Central memory CD4-positive, alpha-beta T cell (primary cell): ENCODE measurements at regions not wholly inside any gene's neighbourhood (a gene's known extent, or its start where the extent isn't known, plus 50 kb on each side); places are given as distances from the start of the nearest gene placed in this dataset.
"Not testable (repeated sequence)": the region's sequence is repeated elsewhere in the genome, so short reads cannot be mapped to it uniquely, and the experiment has no call there.

Experiments
- DNase-seq: peaks from one replicate; pipeline ENCODE4 v3.0.0; 2022

DNA sequence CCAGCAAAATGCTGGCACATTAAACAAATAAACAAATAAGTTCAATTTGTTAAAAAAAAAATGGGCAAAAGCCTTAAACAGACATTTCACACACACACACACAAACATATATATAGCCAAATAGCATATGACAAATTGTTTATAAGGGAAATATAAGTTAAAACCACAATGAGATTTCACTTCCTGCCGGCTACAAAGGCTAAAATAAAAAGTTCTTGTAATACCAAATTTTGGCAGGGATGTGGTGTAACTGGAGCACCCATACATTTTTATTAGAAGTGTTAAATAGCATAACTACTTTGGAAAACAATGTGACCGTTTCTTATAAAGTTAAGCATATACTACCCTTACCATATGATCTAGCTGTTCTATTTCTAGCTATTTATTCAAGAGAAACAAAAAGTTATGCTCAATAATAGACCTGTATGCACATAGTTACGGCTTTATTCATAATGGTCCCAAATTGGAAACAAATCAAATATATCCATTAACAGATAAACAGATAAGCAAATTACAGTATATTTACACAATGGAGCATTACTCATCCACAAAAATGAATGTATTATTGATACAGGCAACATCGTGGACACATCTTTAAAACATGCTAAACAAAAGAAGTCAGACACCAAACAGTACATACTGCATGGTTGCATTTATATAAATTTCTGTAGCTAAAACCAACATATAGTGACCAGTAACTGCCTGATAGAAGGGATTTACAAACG, 93.9 kb downstream of the EOMES start:
- no peak for DNase-seq

- DNase-seq, result no peak
Measured at GRCh38 chr3:27626596-27627118, 95.5 kb downstream of the EOMES start.

DNA sequence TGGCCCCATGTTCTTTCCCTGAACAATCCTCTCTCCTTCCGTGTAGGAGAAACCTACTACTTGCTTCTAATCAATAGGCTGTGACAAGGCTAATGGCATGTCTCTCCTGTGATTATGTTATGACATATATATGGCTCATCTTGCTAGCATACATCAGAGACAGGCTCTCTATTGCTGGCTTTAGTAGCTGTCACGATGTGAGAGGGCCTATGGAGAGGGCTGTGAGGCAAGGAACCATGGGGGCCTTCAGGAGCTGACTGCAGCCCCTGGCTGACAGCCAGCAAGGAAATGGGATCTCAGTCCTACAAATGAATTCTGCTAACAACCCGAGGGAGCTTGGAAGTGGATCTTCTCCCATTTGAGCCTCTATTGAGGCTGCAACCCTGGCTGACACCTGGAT, 96.3 kb downstream of the EOMES start:
- no peak for DNase-seq

DNA sequence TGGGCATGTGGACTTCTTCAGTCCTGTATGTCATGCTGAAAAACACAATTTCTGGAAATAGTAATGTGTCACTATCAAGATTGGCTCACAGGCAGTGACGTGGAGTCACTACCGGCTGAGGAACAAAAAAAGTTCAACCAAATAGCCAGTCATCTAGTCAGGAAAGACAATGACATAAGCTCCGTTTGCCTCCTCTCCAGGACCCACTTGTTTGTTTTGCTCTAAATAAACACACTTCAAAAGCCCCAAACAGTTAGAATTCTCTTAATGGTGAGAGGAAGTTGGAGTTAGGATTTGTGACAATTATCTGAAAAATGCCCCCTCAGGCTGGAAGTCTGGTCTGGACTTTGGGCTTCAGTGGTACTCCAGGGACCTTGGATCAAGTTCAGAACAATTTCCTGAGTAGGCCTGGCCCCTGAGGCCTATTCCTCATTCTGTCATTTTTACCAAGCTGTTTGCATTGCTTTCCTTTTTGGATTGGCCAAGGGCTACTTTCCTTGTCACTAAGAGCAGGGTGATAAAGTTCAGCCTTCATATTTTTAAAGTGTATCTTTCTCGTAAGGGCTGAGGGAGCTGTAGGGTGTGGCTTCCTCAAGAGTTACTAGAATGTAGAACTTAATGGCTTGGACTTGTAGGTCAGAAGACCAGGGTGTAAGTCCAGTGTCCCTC, 98.9 kb downstream of the EOMES start:
- no peak for DNase-seq

DNA sequence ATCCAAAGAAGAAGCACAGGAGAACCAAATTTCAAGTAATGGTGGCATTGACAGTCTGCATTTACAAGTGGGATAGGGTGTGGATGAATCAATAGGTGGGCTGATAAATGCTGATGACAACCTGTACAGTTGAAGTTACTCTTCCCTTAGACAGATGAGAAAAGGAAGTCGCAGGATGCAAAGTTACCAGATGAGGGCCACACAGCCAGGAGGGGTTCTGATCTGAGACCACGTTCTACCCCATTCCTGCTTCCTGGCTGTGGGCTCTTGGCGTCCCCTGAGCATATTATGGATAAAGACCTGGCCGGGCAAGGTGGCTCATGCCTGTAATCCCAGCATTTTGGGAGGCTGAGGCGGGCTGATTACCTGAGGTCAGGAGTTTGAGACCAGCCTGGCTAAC, 104.6 kb downstream of the EOMES start:
- no peak for DNase-seq

- DNase-seq, result no peak
Measured at GRCh38 chr3:27616031-27616430, 106.1 kb downstream of the EOMES start.

DNA sequence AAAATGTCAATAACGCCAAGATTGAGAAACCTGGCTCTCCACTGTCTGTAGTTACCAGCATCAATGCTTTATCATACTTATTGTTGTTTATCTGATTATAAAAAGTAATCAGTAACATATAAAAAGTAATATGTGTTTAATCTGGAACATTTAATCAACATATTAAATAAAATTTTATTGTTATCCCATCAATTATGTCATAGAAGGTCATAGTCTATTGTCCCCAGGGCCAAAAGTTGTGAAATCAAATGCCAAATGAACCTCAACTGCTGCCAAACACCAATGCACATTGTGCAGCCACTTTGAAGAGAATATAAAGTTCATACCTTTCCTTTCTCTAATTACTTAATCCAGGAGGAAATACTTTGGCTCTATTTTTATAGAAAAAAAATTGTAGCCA, 106.6 kb downstream of the EOMES start:
- no peak for DNase-seq

GRCh38 chr3:27614592-27614991, 107.5 kb downstream of the EOMES start:
- DNase-seq, result no peak

DNA sequence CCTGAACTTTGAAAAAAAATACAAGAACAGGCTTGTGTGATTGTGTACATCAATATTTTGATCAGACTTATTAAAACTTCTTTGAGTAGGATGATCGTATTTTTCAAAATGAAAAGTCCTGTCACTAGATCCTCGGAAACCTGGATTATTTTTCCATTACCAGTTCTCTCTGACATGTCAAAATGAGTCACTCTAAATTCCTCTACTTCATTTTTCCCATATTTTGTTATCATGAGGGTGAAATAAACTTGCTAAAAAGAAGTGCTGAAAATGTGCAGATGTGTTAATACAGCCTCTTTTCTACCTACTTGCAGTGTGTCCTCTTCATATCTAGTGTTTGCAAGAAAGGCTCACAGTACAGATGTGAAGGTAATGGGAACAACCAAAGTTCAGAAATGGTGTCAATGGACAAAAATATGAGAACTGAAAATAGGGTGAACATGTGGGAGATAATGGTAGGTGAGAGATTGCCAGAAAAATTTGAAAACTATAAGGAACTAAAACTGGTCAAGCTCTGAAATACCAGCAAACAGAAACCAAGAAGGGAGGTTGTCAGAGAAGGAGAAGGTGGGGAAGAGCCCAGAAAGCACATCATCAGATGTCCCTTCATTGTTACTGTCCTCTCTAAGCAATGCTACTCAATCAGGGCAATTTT, 108.2 kb downstream of the EOMES start:
- no peak for DNase-seq

GRCh38 chr3:27610800-27611525, 111.2 kb downstream of the EOMES start:
- no peak for DNase-seq

- no peak for DNase-seq
Measured at GRCh38 chr3:27607370-27607769, 114.8 kb downstream of the EOMES start.

DNA sequence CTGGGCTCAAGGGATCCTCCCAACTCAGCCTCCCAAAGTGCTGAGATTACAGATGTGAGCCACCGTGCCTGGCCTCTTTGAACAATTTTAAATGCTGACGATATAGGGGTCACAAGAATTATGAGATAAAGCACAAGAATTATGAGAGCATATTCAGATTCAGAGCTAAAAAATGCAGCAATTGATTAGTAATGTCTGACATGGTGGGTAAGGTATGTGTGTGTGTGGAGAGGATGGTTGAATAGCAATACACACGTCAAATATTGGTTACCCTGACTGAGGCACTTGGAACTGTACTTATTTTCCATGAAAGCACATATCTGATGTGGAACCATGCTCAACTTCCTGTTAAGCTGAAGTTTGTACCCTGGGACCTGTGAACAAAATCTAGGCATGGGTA, 115.6 kb downstream of the EOMES start:
- no peak for DNase-seq

DNA sequence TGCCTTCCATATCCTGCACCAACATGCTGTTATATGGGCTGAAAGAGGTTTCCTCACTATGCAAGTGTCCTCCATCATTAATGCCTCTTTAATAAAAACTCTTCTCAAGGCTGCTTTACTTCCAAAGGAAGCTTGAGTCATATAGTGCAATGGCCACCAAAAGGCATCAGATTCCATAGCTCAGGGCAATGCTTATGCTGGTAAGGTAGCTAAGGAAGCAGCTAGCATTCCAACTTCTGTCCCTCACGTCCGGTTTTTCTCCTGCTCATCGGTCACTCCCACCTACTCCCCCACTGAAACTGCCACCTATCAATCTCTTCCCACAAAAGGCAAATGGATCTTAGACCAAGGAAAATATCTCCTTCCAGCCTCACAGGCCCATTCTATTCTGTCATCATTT, 117.1 kb upstream of the SLC4A7 start:
- not testable (repeated sequence) for DNase-seq

DNA sequence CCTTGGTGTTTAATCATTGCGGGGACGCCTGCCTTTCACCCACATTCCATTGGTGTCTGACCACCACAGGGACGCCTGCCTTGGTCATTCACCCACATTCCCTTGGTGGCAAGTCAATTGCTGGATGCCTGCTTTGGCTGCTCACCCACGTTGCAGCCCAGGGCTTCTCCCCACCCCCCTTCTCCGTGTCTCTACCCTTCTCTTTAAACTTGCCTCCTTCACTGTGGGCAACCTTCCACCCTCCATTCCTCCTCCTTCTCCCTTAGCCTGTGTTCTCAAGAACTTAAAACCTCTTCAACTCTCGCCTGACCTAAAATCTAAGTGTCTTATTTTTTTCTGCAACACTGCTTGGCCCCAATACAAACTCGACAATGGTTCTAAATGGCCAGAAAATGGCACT, 115.6 kb upstream of the SLC4A7 start:
- DNase-seq, result not testable (repeated sequence)

- DNase-seq, result no peak
Measured at GRCh38 chr3:27596921-27597320, 112.7 kb upstream of the SLC4A7 start.

DNA sequence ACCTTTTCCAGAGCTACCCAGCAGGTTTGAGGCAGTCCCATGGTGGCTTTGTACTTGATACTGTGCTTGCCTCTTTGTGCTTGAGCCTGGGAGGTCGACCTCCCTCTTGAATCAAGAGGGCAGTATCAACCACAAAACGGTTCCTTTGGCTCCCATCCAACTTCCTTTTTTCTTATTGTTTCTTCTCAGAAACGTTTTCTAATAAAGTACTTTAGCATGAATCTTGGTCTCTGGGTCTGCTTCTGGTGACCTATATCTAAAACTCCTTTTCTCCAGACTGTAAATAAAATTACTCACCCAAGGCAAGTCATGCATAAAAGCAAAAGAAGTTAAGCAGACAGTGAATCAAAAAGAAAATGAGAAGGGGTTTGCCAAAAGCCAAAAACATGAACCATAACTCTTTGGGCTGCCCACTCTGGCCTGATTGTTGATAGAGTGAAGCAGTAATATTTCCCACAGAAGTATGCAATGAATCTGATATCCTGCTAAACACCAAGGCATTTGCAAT, 112.2 kb upstream of the SLC4A7 start:
- no peak for DNase-seq

- DNase-seq, result no peak
Measured at GRCh38 chr3:27594096-27594690, 110.0 kb upstream of the SLC4A7 start.

- no peak for DNase-seq
Measured at GRCh38 chr3:27593173-27593572, 109.0 kb upstream of the SLC4A7 start.

DNA sequence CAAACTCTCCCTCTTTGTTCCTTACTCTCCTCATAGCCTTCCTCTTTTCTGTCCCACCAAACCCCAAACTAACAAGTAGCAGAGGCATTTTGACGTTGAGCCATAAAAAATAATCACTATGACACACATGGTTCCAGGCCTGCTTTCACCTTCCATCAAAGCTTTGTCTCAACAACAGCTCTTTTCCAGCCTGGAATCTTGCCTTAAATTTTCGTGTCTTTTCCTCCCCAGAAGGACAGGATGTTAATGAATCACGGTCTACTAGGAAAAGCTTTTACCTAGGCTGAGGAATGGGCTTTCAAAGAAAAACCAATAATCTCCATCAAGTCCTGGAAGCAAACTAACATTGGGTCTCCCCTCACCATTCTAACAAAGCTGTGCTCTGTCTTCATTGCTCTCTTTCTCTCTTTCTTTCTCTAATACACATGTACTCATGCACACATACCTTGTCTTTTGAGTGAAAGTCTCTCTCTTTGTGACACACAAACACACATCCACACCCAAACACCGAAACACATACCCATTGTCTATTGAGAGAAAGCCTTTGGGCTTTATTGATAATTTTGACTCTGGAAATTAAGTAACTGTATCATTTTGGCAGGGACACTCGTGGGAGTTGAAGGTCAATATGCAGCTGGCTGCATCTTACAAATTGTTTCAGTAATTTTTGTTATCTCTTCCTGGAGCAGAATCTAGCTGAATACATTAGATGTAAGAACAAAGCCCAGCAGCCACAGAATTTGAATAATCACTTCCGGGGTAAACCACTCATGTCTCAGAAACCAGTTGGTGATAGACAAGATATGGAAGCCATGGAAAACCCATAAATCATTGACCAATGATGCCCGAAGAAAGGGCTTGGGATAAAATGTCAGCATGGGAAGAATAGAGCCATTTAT, 107.4 kb upstream of the SLC4A7 start:
- DNase-seq, result peak; percentile 24

DNA sequence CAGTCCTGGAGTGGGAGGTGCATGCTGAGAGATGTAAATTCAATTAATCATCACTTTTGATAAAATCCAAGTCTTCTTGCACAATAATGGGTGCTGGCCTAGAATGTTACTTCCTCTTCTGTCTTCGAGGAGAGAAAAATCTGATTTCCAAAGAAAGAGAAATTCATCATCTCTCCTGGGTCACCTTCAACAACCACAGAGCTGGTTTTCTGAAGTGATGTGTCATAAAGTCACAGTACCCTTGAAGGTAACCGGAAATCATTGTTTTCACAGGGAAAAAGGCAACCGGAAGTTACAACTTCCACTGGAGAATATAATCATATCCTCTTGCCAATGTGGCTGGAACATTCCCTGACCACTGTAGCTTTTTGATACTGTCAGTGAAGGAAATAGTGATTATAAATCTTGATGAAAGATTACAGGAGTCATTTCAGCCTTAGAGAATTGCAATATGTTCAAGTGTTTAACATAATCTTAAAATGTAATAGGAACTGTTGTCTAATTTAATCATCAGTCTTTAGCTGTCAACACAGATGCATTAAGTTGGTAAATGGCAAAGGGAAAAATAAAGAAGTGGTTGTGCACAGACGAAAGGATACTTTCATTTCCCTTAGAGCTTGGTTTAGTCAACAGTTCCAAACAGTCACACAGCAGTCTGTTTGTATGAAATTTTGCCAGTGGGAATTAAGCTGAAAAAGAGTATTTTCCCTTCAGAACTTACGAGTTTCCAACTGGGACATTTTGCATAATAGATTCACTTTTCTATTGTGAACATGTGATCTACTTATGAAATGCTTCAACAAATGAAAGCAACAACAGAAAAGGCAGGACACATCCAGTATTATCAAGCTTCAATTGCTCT, 106.5 kb upstream of the SLC4A7 start:
- no peak for DNase-seq
